ENCODE measurements at regions not wholly inside any gene's neighbourhood (a gene's known extent, or its start where the extent isn't known, plus 50 kb on each side); places are given as distances from the start of the nearest gene placed in this dataset.

DNA sequence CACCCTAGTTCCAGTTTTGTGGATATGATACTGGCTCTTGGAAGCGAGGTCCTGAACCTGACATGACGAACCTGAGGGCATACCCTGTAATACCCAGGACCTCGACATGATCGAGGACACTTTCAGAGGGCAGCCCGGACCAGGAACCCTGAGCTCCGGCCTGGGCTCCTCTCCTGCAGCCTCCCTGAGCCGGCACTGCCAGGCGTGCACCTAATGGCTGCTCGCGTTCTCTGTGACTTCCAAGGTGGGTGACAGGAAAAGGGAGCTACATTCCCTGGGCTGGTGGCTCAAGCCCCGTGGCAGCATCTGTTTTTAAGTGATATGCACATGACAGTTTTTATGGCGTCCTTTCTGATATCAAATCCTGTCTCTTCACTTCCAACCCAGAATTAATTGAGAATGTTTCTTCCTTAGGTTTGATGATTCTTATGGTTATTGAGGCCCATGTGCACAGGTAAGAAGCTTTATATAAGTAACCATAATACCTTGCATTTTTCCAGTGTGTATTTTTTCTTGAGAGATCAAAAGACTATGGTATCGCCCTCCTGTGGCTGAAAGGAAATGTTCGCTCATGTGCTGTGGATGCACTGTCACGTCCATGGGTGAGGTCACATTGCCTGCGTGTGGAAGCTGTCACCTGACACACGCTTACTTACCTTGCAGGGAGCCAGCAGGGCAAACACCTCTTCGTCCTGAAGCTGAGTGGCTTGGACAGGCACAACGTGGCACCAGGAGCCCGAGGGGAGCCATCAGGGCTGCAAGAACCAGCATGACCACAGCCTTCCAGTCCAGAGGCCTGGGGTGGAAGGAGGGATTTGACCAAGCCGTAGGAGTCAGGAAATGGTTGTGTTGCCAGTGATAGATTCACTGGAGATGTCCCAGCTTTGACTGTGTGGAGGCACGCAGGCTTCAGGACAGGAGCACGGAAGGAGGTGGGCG, 367.4 kb upstream of the MYT1L start:
- DNase-seq (ENCODE audit: low read depth, low spot score): no peak

DNA sequence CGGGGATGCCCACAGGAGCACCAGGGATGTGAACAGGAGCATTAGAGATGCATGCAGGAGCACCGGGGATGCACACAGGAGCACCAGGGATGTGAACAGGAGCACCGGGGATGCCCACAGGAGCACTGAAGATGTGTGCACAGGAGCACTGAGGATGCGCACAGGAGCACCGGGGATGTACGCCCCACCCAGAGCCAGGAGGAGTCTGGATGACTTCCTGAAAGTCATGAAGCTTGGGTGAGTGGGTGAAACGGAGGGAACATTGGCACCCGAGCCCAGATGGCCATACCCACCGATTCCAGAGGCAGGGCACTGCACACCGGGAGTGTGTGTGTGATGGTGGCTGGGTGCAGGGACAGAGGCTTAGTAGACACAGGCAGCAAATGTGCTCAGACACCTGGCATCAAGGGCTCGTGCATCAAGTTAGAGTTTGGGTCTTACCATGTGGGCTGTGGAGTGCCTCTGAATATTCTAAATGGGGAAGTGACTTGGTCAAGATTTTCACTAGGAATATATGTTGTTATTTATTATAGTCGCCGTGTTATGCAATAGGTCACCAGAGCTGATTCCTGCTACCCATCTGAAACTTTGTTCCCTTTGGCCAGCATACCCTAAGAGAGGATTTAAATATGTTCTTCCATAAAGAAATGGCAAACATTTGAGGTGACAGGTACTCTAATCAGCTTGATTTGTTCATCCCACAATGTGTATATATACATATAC, 365.8 kb upstream of the MYT1L start:
- no peak for DNase-seq (ENCODE audit: low read depth, low spot score)

DNA sequence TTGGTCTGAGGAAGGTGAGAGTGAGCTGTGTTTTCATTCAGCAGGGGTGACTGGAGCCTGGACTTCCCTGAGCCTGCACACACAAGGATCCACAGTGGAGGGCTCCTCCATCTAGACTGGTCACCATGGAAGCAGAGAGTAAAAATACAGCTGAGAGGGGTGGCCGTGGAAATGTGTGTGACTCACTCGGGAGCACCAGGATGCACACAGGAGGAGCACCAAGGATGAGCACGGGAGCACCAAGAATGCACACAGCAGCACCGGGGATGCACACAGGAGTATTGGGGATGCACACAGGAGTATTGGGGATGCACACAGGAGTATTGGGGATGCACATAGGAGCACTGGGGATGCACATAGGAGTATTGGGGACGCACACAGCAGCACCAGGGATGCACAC, 365.2 kb upstream of the MYT1L start:
- DNase-seq (ENCODE audit: low read depth, low spot score): no peak

DNA sequence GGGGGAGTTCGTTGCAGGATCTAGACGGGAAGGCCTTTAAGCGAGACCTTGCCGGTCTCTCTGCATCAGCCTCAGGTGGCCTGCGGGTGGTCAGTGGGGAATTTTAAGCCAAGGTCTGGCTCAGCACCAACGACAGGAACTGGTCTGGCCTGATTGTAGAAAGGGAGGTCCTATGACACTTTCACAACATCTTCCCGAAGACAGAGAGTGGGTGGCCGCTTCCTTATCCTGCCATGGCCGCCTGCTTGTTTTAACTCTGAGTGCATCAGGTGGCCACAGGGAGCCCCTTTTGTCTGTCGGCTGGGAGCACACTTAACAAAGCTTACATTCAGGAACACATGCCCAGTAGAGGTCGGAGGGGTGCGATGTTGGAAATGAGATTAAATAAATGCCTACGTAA, 363.7 kb upstream of the MYT1L start:
- no peak for DNase-seq (ENCODE audit: low read depth, low spot score)

GRCh38 chr2:2692599-2693389, 361.7 kb upstream of the MYT1L start:
- no peak for DNase-seq (ENCODE audit: low read depth, low spot score)

GRCh38 chr2:2691419-2691818, 360.3 kb upstream of the MYT1L start:
- DNase-seq (ENCODE audit: low read depth, low spot score): no peak

GRCh38 chr2:2690985-2691384, 359.9 kb upstream of the MYT1L start:
- no peak for DNase-seq (ENCODE audit: low read depth, low spot score)

- DNase-seq (ENCODE audit: low read depth, low spot score): no peak
Measured at GRCh38 chr2:2689306-2689705, 358.2 kb upstream of the MYT1L start.

DNA sequence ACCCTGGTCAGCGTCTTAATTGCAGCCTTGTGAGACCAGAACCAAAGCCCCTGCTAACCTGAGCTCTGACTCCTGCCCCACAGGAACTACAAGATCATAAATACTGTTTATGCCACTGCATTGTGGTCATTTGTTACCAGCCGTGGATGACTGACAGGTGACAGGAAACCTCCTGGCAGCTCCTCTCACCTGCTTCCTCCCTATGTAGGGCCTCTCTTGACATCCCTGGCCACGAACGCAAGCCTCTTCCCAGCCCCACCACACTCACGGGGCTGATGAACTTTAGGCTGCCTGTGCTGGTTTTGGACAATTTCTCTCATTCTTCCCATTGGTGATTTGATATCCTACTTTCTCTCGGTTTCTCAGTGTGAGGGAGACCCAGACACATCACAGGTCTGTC, 357.2 kb upstream of the MYT1L start:
- DNase-seq (ENCODE audit: low read depth, low spot score): no peak

GRCh38 chr2:2687745-2688144, 356.7 kb upstream of the MYT1L start:
- DNase-seq (ENCODE audit: low read depth, low spot score): no peak

GRCh38 chr2:2686222-2686621, 355.1 kb upstream of the MYT1L start:
- DNase-seq (ENCODE audit: low read depth, low spot score): no peak

DNA sequence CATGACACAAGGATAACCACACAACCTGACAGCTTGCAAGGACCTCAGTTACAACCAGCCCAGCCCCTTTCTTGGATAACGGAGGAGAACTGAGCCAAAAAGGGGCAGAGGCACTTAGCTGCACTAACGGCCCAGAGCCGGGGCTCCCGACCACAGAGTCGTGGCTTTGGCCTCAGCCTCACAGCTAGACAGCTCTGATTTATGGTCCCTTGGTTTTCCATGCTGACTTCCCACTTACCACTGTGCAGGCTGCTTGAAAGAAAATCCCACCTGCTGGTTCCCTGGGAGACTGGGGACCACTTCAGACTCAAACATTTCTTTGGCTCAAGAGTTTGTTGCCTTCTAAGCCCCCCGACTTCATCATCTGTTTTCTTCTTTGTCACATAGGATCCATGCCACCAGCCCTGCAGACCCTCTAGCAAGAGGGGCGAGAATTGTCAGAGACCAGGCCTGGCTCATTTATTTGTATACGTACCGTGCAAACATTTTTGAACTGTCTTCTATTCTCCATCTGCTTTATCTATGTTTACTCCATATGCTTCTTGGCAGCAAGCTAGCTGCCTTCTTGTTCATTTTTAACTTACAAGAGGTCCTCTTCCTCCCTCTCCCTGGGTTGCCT, 352.6 kb upstream of the MYT1L start:
- DNase-seq (ENCODE audit: low read depth, low spot score): no peak

DNA sequence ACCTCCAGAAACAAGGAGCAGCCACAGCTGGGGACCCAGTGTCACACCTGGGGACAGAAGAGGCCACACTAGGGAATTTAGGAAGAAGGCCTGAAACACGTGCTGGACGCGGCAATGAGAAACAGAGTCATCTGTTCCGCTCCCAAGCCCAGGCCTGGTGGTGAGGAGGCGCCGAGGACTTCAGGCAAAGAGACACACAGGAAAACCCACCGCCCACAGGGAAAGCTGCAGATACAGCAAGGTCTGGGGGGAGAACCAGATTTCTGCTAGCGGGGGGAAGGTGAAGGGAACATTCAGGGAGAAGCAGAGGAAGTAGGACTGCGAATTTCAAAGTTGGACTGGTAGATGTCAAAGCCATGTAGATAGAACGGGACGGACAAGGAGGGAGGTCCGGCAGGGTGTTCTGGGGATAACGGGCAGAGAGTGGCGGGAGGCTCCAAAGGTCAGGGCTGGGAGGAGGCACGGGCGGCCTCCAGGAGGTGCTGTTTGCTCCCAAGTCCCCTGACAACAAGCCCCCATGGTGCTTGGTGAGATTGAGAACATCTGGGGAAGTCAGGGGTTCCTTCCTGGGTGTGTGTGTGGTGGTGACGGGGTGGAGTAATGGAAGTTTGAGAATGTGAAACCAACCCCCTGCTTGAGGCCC, 351.7 kb upstream of the MYT1L start:
- DNase-seq (ENCODE audit: low read depth, low spot score): no peak

GRCh38 chr2:2681711-2682251, 350.7 kb upstream of the MYT1L start:
- DNase-seq (ENCODE audit: low read depth, low spot score): no peak

DNA sequence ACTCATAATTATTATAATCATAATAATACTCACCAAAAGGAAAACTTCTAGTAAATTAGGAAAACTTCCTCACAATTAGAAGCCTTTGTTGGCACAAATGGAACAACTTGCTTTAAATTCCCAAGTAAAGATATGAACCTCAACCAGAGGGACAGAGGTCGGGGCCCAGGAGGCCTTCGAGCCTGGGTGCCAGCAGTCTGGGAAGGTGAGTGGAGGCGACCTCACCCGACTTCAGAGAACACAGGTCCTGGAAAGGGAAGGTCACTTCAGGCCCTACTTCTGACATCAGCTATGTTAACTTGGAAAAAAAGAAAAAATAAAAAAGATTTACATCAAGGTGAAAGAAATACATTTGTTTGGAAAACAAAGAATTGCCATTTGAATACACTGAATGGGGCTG, 350.0 kb upstream of the MYT1L start:
- no peak for DNase-seq (ENCODE audit: low read depth, low spot score)

DNA sequence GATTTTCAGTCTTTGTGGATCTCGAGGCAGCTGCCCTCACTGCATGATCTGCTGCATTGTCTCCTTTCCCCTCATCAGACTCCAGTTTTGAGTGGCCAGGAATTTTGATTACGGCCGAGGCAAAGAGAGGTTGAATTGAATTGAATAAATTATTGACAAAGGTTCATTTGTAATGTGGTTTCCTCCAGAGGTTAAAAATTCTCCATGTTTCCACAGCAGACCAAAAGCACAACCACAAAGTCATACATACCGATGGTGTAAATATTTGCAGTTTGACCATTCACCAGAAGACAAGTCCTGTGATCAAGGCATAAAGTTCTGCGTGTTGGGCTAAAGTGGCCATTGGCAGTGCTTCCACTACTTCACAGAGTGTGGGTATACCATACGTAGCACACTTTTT, 343.8 kb upstream of the MYT1L start:
- no peak for DNase-seq (ENCODE audit: low read depth, low spot score)

DNA sequence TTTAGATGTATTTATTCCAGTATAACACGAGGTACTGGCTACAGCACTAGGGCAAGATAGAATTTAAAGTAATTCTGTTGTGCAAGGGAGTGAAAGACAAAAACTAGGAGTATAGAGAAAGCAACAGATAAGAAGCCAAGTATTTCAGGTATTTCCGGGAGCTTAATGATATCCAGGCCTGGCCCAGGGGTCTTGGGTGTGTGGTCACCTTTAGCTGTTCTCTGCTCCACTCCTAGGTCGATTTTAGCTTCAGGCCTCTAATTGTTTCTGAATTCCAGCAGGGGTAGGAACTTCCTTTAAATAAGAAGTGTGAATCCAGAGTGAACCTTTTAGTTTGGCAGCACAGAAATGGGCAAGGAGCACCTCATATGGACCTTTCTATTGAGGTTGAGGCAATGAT, 342.3 kb upstream of the MYT1L start:
- no peak for DNase-seq (ENCODE audit: low read depth, low spot score)

GRCh38 chr2:2672249-2672648, 341.2 kb upstream of the MYT1L start:
- no peak for DNase-seq (ENCODE audit: low read depth, low spot score)

GRCh38 chr2:2671826-2672225, 340.8 kb upstream of the MYT1L start:
- DNase-seq (ENCODE audit: low read depth, low spot score): no peak

DNA sequence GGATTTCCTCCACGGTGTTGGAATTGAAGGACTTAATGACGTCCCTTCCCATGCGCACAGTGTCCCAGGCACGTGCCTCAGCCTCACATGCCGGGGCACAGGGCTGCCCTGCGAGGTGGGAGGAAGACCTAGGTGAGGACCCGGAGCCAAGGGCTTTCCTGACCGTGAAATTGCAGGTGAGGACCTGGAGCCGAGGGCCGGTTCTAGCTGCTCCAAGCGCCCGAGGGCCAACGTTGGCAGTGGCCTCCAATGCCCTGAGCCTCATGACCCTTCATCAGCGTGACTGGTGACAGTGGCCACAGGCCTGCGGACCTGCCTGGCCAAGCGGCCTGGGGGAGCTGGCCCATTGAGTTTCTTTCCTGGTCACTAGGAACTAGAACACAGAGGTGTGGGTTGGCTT, 338.2 kb upstream of the MYT1L start:
- DNase-seq (ENCODE audit: low read depth, low spot score): no peak

- no peak for DNase-seq (ENCODE audit: low read depth, low spot score)
Measured at GRCh38 chr2:2668681-2669265, 337.7 kb upstream of the MYT1L start.

All from iPS DF 19.7 (cell line).